NT2/D1 (cell line): ENCODE measurements at regions not wholly inside any gene's neighbourhood (a gene's known extent, or its start where the extent isn't known, plus 50 kb on each side); places are given as distances from the start of the nearest gene placed in this dataset.

ENCODE experiments used
- DNase-seq: peaks from one replicate; pipeline ENCODE4 v3.0.0-alpha.2; 2011; ENCODE audit warnings: low read depth, low spot score
- H3K27me3 ChIP-seq: 2 replicates; pipeline ENCODE4 v1.6.0; 2011; ENCODE audit warnings: mild to moderate bottlenecking; ENCODE audit not compliant: insufficient read length, insufficient read depth
- H3K36me3 ChIP-seq: 2 replicates; pipeline ENCODE4 v1.6.1; 2011; ENCODE audit warnings: mild to moderate bottlenecking, low read length, mixed read lengths; ENCODE audit not compliant: insufficient read depth, insufficient read length
- H3K4me1 ChIP-seq: 2 replicates; pipeline ENCODE4 v1.5.1; 2011; ENCODE audit not compliant: insufficient read depth, insufficient read length
- H3K4me3 ChIP-seq: 2 replicates; pipeline ENCODE4 v1.5.1; 2011; ENCODE audit warnings: low read depth; ENCODE audit not compliant: insufficient read length
- H3K9ac ChIP-seq: 2 replicates; pipeline ENCODE4 v1.6.0; 2011; ENCODE audit warnings: low read depth; ENCODE audit not compliant: insufficient read length
- H3K9me3 ChIP-seq: 2 replicates; pipeline ENCODE4 v1.5.1; 2011; ENCODE audit warnings: mild to moderate bottlenecking, low read length; ENCODE audit not compliant: insufficient read depth
- SUZ12 ChIP-seq: IDR thresholded peaks from 2 replicates; pipeline ENCODE4 v1.6.1; 2011; ENCODE audit not compliant: insufficient read length, insufficient read depth; ENCODE audit errors: extremely low read depth
- YY1 ChIP-seq: IDR thresholded peaks from 2 replicates; pipeline ENCODE4 v1.6.1; 2011; ENCODE audit not compliant: insufficient read length, insufficient read depth
- ZNF274 ChIP-seq: IDR thresholded peaks from 2 replicates; pipeline ENCODE4 v1.6.1; 2011; ENCODE audit warnings: mild to moderate bottlenecking, low read depth, low read length

DNA sequence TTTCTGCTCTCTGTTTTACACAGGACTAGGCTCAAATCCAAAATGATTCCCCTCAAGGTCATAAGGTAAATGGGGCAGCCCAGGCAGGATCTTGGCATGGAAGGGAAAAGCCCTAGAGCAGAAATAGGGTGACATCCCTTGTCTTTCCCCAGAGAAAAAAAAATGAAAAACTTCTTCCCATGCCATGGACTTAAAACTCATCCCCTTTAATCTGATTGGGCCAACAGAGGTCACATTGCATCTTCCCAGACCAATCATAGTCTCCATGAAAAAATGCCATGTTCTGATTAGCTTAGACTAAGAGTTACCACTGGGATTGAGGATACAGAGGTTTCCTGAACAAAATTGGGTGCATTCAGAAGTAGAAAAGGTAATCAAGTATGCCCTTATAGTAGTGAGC, 241.3 kb upstream of the LRTM1 start:
- Histone ChIP-seq H3K27me3 (no peaks in the 10 kb centered on the region), H3K36me3 (no peaks in the 10 kb centered on the region), H3K9me3 (0 out of 2 replicates have a peak, but pooled peaks cover 10% of the 10 kb centered on the region), H3K4me1 (no peaks in the 10 kb centered on the region), H3K9ac (no peak overlapping the region), H3K4me3 (no peak overlapping the region)
- TF ChIP-seq SUZ12 (no peak), YY1 (no peak), ZNF274 (no peak)
- DNase-seq = no peak

DNA sequence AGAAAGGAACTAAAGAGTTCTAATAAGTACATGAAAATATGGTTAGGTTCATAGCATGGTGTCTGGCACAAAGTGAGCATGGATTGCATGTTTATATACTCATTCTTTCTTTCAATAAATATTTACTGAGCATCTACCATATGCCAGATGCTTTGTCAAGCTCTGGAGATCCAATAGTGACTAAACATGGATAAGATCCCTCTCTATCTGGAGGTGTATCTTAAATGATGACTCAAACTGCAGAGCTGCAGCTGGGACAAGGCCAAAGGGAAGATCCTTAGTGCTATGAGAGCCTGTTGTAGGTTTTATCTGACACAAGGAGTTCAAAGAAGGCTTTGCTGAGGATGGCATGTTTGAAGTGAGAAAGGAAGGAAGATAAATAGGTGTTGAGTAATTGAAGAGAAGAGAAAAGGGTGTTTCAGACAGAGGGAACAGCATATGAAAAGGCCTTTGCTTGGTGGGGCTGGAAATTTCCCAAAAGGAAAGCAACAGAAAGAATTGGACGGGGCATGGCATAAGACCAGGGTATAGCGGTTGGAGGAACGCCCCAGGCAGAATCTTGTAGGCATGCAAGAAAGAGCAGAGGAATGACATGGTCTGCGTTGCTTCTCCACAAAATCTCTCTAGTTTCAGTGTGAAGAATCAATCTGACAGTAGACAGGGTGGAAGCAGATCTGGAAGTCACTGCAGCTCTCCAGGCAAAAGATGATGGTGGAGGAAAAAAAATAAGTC, 239.9 kb upstream of the LRTM1 start:
- 0 out of 2 replicates have a peak, but pooled peaks cover 5% of the 10 kb centered on the region for H3K9me3 ChIP-seq
- TF ChIP-seq ZNF274 = no peak
- TF ChIP-seq YY1 = no peak
- no peak for TF ChIP-seq SUZ12
- DNase-seq = no peak

GRCh38 chr3:55166576-55167555, 239.0 kb upstream of the LRTM1 start:
- H3K4me3 ChIP-seq = no peak overlapping the region
- no peak overlapping the region for H3K9ac ChIP-seq
- H3K27me3 ChIP-seq = no peaks in the 10 kb centered on the region
- H3K36me3 ChIP-seq = no peaks in the 10 kb centered on the region
- H3K9me3 ChIP-seq = no peaks in the 10 kb centered on the region
- TF ChIP-seq YY1 (no peak), ZNF274 (no peak), SUZ12 (no peak)
- no peaks in the 10 kb centered on the region for H3K4me1 ChIP-seq
- DNase-seq = no peak

More for the DNA sequence above, 239.9 kb upstream of the LRTM1 start:
- Histone ChIP-seq H3K4me3 (no peak overlapping the region), H3K27me3 (no peaks in the 10 kb centered on the region), H3K36me3 (no peaks in the 10 kb centered on the region), H3K9ac (no peak overlapping the region), H3K4me1 (no peaks in the 10 kb centered on the region)

DNA sequence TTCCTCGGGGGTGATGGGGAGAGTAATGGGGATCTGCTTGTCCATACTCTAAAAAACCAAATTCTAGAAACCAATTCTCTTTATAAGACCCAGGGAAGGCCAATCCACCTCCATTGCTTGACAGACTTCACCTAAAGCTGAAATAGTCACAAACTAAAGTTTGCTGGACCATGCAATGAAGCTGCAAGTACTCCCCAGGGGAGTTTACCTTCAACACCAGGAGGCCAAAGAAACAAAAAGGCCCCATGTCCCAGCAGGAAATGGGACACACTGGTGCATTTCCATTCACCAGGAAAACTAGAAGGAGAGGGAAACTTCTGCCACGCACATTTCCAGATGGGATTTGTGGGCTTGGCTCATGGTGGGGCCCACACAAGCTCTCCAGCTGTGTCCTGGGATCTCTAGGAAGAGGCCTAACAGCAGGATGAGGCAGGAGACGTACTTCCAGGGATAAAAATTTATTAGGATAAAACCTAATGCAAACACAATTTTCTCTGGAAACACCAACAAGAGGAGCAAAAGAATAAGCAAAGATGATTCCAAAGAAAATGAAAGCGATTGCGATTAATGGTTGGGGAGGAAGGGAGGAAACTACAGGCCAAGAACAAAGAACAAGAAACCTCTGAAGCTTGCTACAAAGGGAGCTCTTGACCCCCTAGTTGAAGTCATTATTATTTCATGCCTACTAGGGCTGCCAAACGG, 238.0 kb upstream of the LRTM1 start:
- Histone ChIP-seq H3K9me3 (no peaks in the 10 kb centered on the region), H3K36me3 (no peaks in the 10 kb centered on the region), H3K9ac (no peak overlapping the region), H3K4me1 (no peaks in the 10 kb centered on the region), H3K4me3 (no peak overlapping the region), H3K27me3 (no peaks in the 10 kb centered on the region)
- TF ChIP-seq YY1 = no peak
- TF ChIP-seq ZNF274 = no peak
- no peak for TF ChIP-seq SUZ12
- no peak for DNase-seq

- Histone ChIP-seq H3K27me3 (no peaks in the 10 kb centered on the region), H3K9ac (no peak overlapping the region), H3K36me3 (no peaks in the 10 kb centered on the region), H3K4me3 (no peak overlapping the region), H3K4me1 (no peaks in the 10 kb centered on the region), H3K9me3 (no peaks in the 10 kb centered on the region)
- TF ChIP-seq SUZ12 (no peak), ZNF274 (no peak), YY1 (no peak)
- DNase-seq = no peak
Observed at GRCh38 chr3:55165278-55165677, 237.4 kb upstream of the LRTM1 start.

- Histone ChIP-seq H3K27me3 (no peaks in the 10 kb centered on the region), H3K9ac (no peak overlapping the region), H3K36me3 (no peaks in the 10 kb centered on the region), H3K9me3 (no peaks in the 10 kb centered on the region), H3K4me3 (no peak overlapping the region), H3K4me1 (no peaks in the 10 kb centered on the region)
- TF ChIP-seq YY1 = no peak
- TF ChIP-seq SUZ12 = no peak
- no peak for TF ChIP-seq ZNF274
- no peak for DNase-seq
Observed at GRCh38 chr3:55164876-55165275, 237.0 kb upstream of the LRTM1 start.
